Liver (tissue), 8 donors: ENCODE measurements at regions not wholly inside any gene's neighbourhood (a gene's known extent, or its start where the extent isn't known, plus 50 kb on each side); places are given as distances from the start of the nearest gene placed in this dataset.

Experiments
- DNase-seq: peaks from one replicate; pipeline ENCODE4 v3.0.0-alpha.2; 2017; ENCODE audit warnings: low spot score
- H3K27ac ChIP-seq, 2 donors: one replicate each; pipeline ENCODE4 v1.7.0; 2013; ENCODE audit warnings: inconsistent platforms in 2 of 2, low read length in 2 of 2, control low read depth in 1 of 2, low read depth in 1 of 2, mild to moderate bottlenecking in 1 of 2
- H3K27me3 ChIP-seq, 4 donors: one replicate each; pipeline versions ENCODE4 v1.6.1 to v1.7.0; 2013; ENCODE audit warnings: low read length in 3 of 4, inconsistent platforms in 1 of 4, mild to moderate bottlenecking in 1 of 4, moderate library complexity in 1 of 4; ENCODE audit not compliant: control insufficient read depth in 4 of 4, insufficient read depth in 4 of 4
- H3K36me3 ChIP-seq, 4 donors: one replicate each; pipeline versions ENCODE4 v1.6.1 to v1.7.0; 2013; ENCODE audit warnings: low read length in 3 of 4, mild to moderate bottlenecking in 3 of 4, low read depth in 1 of 4, moderate library complexity in 1 of 4; ENCODE audit not compliant: control insufficient read depth in 4 of 4, insufficient read depth in 3 of 4
- H3K4me1 ChIP-seq, 4 donors: one replicate each; pipeline versions ENCODE4 v1.6.1 to v1.7.0; 2013; ENCODE audit warnings: low read length in 3 of 4, mild to moderate bottlenecking in 3 of 4, moderate library complexity in 1 of 4; ENCODE audit not compliant: control insufficient read depth in 4 of 4, insufficient read depth in 4 of 4
- H3K4me3 ChIP-seq, 3 donors: one replicate each; pipeline versions ENCODE4 v1.6.1 to v1.7.0; 2013; ENCODE audit warnings: low read length in 3 of 3, control low read depth in 1 of 3, low read depth in 1 of 3, mild to moderate bottlenecking in 1 of 3
- H3K9ac ChIP-seq, 2 donors: one replicate each; pipeline ENCODE4 v1.7.0; 2013; ENCODE audit warnings: low read length in 2 of 2, mild to moderate bottlenecking in 2 of 2, moderate library complexity in 2 of 2, control low read depth in 1 of 2, low read depth in 1 of 2
- H3K9me3 ChIP-seq, 4 donors: one replicate each; pipeline versions ENCODE4 v1.6.1 to v1.7.0; 2013; ENCODE audit warnings: low read length in 3 of 4; ENCODE audit not compliant: control insufficient read depth in 4 of 4
- CTCF ChIP-seq: fragments of 150-350 bp; IDR thresholded peaks from 2 replicates; pipeline ENCODE4 v1.5.1; 2017; ENCODE audit warnings: improper control_type of control experiment, low read depth, low read length; ENCODE audit not compliant: missing input control
- EGR1 ChIP-seq, 2 donors: IDR thresholded peaks; 2 replicates each; pipeline ENCODE4 v1.6.1; 2016 to 2018; ENCODE audit warnings: antibody characterized with exemption in 2 of 2, low read depth in 2 of 2
- FOXA1 ChIP-seq: IDR thresholded peaks from 2 replicates; pipeline ENCODE4 v1.6.1; 2016; ENCODE audit warnings: antibody characterized with exemption
- FOXA2 ChIP-seq: IDR thresholded peaks from 2 replicates; pipeline ENCODE4 v1.6.1; 2016; ENCODE audit warnings: antibody characterized with exemption
- GABPA ChIP-seq, 2 donors: IDR thresholded peaks in 1 of 2; conservative IDR thresholded peaks in 1 of 2; 2 replicates each; pipeline ENCODE4 v1.6.1; 2016; ENCODE audit warnings: antibody characterized with exemption in 2 of 2, mild to moderate bottlenecking in 1 of 2, moderate library complexity in 1 of 2
- HNF4A ChIP-seq, 2 donors: conservative IDR thresholded peaks; 2 replicates each; pipeline ENCODE4 v1.6.1; 2016; ENCODE audit warnings: antibody characterized with exemption in 2 of 2, mild to moderate bottlenecking in 2 of 2
- HNF4G ChIP-seq: IDR thresholded peaks from 2 replicates; pipeline ENCODE4 v1.6.1; 2016; ENCODE audit warnings: antibody characterized with exemption
- MAX ChIP-seq: IDR thresholded peaks from 2 replicates; pipeline ENCODE4 v1.6.1; 2016; ENCODE audit warnings: antibody characterized with exemption
- NR2F2 ChIP-seq: IDR thresholded peaks from 2 replicates; pipeline ENCODE4 v1.6.1; 2016; ENCODE audit warnings: antibody characterized with exemption
- RAD21 ChIP-seq, 2 donors: IDR thresholded peaks; 2 replicates each; pipeline ENCODE4 v1.6.1; 2016; ENCODE audit warnings: antibody characterized with exemption in 2 of 2, mild to moderate bottlenecking in 2 of 2
- REST ChIP-seq: IDR thresholded peaks from 2 replicates; pipeline ENCODE4 v1.6.1; 2016; ENCODE audit warnings: antibody characterized with exemption, mild to moderate bottlenecking
- RXRA ChIP-seq, 2 donors: IDR thresholded peaks; 2 replicates each; pipeline ENCODE4 v1.6.1; 2017 to 2018; ENCODE audit warnings: antibody characterized with exemption in 2 of 2, mild to moderate bottlenecking in 1 of 2
- SP1 ChIP-seq: IDR thresholded peaks from 2 replicates; pipeline ENCODE4 v1.6.1; 2018; ENCODE audit warnings: antibody characterized with exemption, mild to moderate bottlenecking
- TAF1 ChIP-seq: conservative IDR thresholded peaks from 2 replicates; pipeline ENCODE4 v1.6.1; 2016; ENCODE audit warnings: antibody characterized with exemption, mild to moderate bottlenecking
- YY1 ChIP-seq: IDR thresholded peaks from 2 replicates; pipeline ENCODE4 v1.6.1; 2016; ENCODE audit warnings: antibody characterized with exemption, mild to moderate bottlenecking
- ZBTB33 ChIP-seq: IDR thresholded peaks from 2 replicates; pipeline ENCODE4 v1.6.1; 2016; ENCODE audit warnings: antibody characterized with exemption
- WGBS: extraction: QIAGEN DNeasy Blood & Tissue Kit; methylation state at CpG from one replicate; pipeline ENCODE4 v1.1.7; 2013; 5-methylcytosine and 5-hydroxymethylcytosine counted together
- TF ChIP-seq, protein P1 (sequence below): IDR thresholded peaks from 2 replicates; pipeline ENCODE4 v1.6.1; 2016; ENCODE audit warnings: antibody characterized with exemption
- donor health status: healthy.
- donor health status: healthy.
- donor health status: healthy.
- donor health status: healthy.
- donor health status: healthy.

DNA sequence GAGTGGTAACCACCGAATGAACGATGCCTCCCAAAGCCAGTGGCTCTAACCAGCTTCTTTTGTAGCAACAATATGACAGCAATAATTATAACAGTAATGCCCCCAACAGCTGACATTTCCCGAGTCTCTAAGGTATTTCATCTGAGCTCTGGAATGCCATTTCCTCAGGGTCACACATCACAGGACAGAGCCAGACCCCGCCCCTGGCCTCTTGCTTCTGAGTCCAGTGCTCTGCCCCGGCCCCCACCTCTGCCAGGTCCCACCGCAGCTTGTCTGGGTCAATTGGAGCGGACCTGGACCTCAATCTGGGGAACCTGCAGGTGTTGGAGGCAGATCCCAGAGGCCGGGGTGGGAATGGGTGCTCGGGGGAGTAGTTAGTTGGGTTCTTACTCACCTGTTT lies 63.8 kb downstream of the IGLL1 start:
- WGBS = 92% methylated on average over 9 of the region's 9 CpGs
- no peak for DNase-seq
- Histone ChIP-seq H3K4me1 (peaks cover 5 to 7% (median 6%) of the 10 kb centered on the region in 4 donors), H3K9ac (no peak overlapping the region), H3K27me3 (no peaks in the 10 kb centered on the region), H3K27ac (no peak overlapping the region), H3K4me3 (no peak overlapping the region), H3K36me3 (no peaks in the 10 kb centered on the region), H3K9me3 (no peaks in the 10 kb centered on the region)
- TF ChIP-seq FOXA1 (no peak), RXRA (IDR thresholded peaks at IDR 0.05) (no peak), REST (no peak), MAX (no peak), GABPA (IDR thresholded peaks at IDR 0.05 in 1 of 2, conservative IDR thresholded peaks at IDR 0.05 in 1 of 2) (no peak), RAD21 (IDR thresholded peaks at IDR 0.05) (no peak), CTCF (no peak), ZBTB33 (no peak), SP1 (no peak), TAF1 (no peak), HNF4A (conservative IDR thresholded peaks at IDR 0.05) (no peak), EGR1 (IDR thresholded peaks at IDR 0.05; ENCODE audit: low read depth in 2 of 2) (no peak)

- TF ChIP-seq TAF1 (no peak), MAX (no peak), GABPA (IDR thresholded peaks at IDR 0.05 in 1 of 2, conservative IDR thresholded peaks at IDR 0.05 in 1 of 2) (no peak), FOXA1 (no peak), SP1 (no peak), FOXA2 (no peak), RXRA (IDR thresholded peaks at IDR 0.05) (no peak), RAD21 (IDR thresholded peaks at IDR 0.05) (no peak), YY1 (no peak), EGR1 (IDR thresholded peaks at IDR 0.05; ENCODE audit: low read depth in 2 of 2) (no peak), CTCF (no peak), HNF4G (no peak), NR2F2 (no peak)
- TF ChIP-seq, protein P1, sequence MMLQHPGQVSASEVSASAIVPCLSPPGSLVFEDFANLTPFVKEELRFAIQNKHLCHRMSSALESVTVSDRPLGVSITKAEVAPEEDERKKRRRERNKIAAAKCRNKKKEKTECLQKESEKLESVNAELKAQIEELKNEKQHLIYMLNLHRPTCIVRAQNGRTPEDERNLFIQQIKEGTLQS = no peak
- H3K36me3 ChIP-seq = no peaks in the 10 kb centered on the region
- no peak for DNase-seq
- no peaks in the 10 kb centered on the region for H3K9me3 ChIP-seq
- H3K27ac ChIP-seq = no peak overlapping the region
- H3K4me3 ChIP-seq = no peak overlapping the region
- WGBS = 93% methylated on average over 15 of the region's 15 CpGs
- H3K4me1 ChIP-seq = peaks cover 0 to 3% (median 0%) of the 10 kb centered on the region in 4 donors
- H3K27me3 ChIP-seq = no peaks in the 10 kb centered on the region
- H3K9ac ChIP-seq = no peak overlapping the region
These were observed 65.6 kb downstream of the IGLL1 start for GRCh38 chr22:23514322-23515038.
